ENCODE measurements at regions not wholly inside any gene's neighbourhood (a gene's known extent, or its start where the extent isn't known, plus 50 kb on each side); places are given as distances from the start of the nearest gene placed in this dataset.

GRCh38 chr13:40181203-40181845 lies 485.1 kb downstream of the FOXO1 start:
- no peak overlapping the region for H3K27ac ChIP-seq
- no peak for TF ChIP-seq CTCF (conservative IDR thresholded peaks at IDR 0.05; ENCODE audit: low read depth)
- ChIA-PET POLR2A (ENCODE audit: low non-redundant PET) (no interaction called here), CTCF (no interaction called here)
- DNase-seq (ENCODE audit: low spot score) = no peak

GRCh38 chr13:40182591-40182990 lies 483.9 kb downstream of the FOXO1 start:
- no peak for DNase-seq (ENCODE audit: low spot score)
- TF ChIP-seq CTCF (conservative IDR thresholded peaks at IDR 0.05; ENCODE audit: low read depth) = no peak
- no peak overlapping the region for H3K27ac ChIP-seq
- POLR2A ChIA-PET (ENCODE audit: low non-redundant PET) = no interaction called here
- CTCF ChIA-PET = no interaction called here

GRCh38 chr13:40185414-40185813 lies 481.0 kb downstream of the FOXO1 start:
- no peak for TF ChIP-seq CTCF (conservative IDR thresholded peaks at IDR 0.05; ENCODE audit: low read depth)
- POLR2A ChIA-PET (ENCODE audit: low non-redundant PET) = no interaction called here
- no peak overlapping the region for H3K27ac ChIP-seq
- CTCF ChIA-PET = no interaction called here
- no peak for DNase-seq (ENCODE audit: low spot score)

- DNase-seq (ENCODE audit: low spot score) = no peak
- H3K27ac ChIP-seq = no peak overlapping the region
- no peak for TF ChIP-seq CTCF (conservative IDR thresholded peaks at IDR 0.05; ENCODE audit: low read depth)
- ChIA-PET POLR2A (ENCODE audit: low non-redundant PET) (no interaction called here), CTCF (interaction anchor here (0.6 kb wide), 1 partner anchor 54 kb away, joined by 4 read pairs; no protein-coding TSS in a partner anchor)
Observed at GRCh38 chr13:40186041-40186440, 480.4 kb downstream of the FOXO1 start.

- CTCF ChIA-PET = interaction anchor here (0.6 kb wide), 1 partner anchor 53 kb away, joined by 4 read pairs; no protein-coding TSS in a partner anchor
- H3K27ac ChIP-seq = no peak overlapping the region
- no peak for TF ChIP-seq CTCF (conservative IDR thresholded peaks at IDR 0.05; ENCODE audit: low read depth)
- no peak for DNase-seq (ENCODE audit: low spot score)
- POLR2A ChIA-PET (ENCODE audit: low non-redundant PET) = no interaction called here
Observed at GRCh38 chr13:40186626-40187323, 479.7 kb downstream of the FOXO1 start.

GRCh38 chr13:40187324-40187795 lies 479.1 kb downstream of the FOXO1 start:
- POLR2A ChIA-PET (ENCODE audit: low non-redundant PET) = no interaction called here

More at GRCh38 chr13:40187324-40187795, 479.1 kb downstream of the FOXO1 start:
- DNase-seq (ENCODE audit: low spot score) = no peak
- no peak for TF ChIP-seq CTCF (conservative IDR thresholded peaks at IDR 0.05; ENCODE audit: low read depth)
- no peak overlapping the region for H3K27ac ChIP-seq
- CTCF ChIA-PET = no interaction called here

Data from RWPE1 (cell line).